ENCODE measurements at regions not wholly inside any gene's neighbourhood (a gene's known extent, or its start where the extent isn't known, plus 50 kb on each side); places are given as distances from the start of the nearest gene placed in this dataset.

- TF ChIP-seq CTCF (IDR thresholded peaks at IDR 0.05) (no peak), POLR2A (IDR thresholded peaks at IDR 0.05) (no peak)
These were observed 431.8 kb downstream of the BCOR start for GRCh38 chrX:39665830-39666518.
